Gastrocnemius medialis (tissue), 4 donors: ENCODE measurements at regions not wholly inside any gene's neighbourhood (a gene's known extent, or its start where the extent isn't known, plus 50 kb on each side); places are given as distances from the start of the nearest gene placed in this dataset.

Experiments used
- ATAC-seq, 2 donors: fragments of 150-250 bp; one replicate each; pipeline ENCODE4 v1.9.1; 2016
- DNase-seq, 2 donors: peaks; one replicate each; pipeline ENCODE4 v3.0.0-alpha.2; 2019
- H3K27ac ChIP-seq, 4 donors: fragments of 200-600 bp; sonication (generic); 1 replicate in 1 of 4; 2 replicates in 3 of 4; pipeline ENCODE4 v1.5.1; 2016 to 2018; ENCODE audit warnings: mild to moderate bottlenecking in 2 of 4, moderate library complexity in 1 of 4
- H3K27me3 ChIP-seq, 3 donors: fragments of 200-600 bp; sonication (generic) in 2 of 3; 1 replicate in 1 of 3; 2 replicates in 2 of 3; pipeline versions ENCODE4 v1.5.1 to v1.6.0; 2016 to 2019; ENCODE audit warnings: mild to moderate bottlenecking in 1 of 3, moderate library complexity in 1 of 3
- H3K36me3 ChIP-seq, 2 donors: fragments of 200-600 bp; sonication (generic) in 1 of 2; one replicate each; pipeline ENCODE4 v1.5.1; 2017 to 2018
- H3K4me1 ChIP-seq, 2 donors: fragments of 200-600 bp; sonication (generic) in 1 of 2; one replicate each; pipeline ENCODE4 v1.5.1; 2016 to 2017; ENCODE audit warnings: mild to moderate bottlenecking in 2 of 2
- H3K4me3 ChIP-seq, 4 donors: fragments of 200-600 bp; sonication (generic) in 3 of 4; 1 replicate in 1 of 4; 2 replicates in 3 of 4; pipeline ENCODE4 v1.5.1; 2016 to 2019; ENCODE audit warnings: mild to moderate bottlenecking in 2 of 4
- H3K9me3 ChIP-seq, 3 donors: fragments of 200-600 bp; sonication (generic) in 2 of 3; 1 replicate in 1 of 3; 2 replicates in 2 of 3; pipeline ENCODE4 v1.5.1; 2016 to 2019
- CTCF ChIP-seq, 5 experiments: fragments of 450-650 bp in 3 of 5; fragments of 200-600 bp in 2 of 5; sonication (generic) in 2 of 5; IDR thresholded peaks in 4 of 5; conservative IDR thresholded peaks in 1 of 5; 1 replicate in 4 of 5; 2 replicates in 1 of 5; pipeline ENCODE4 v1.5.1; 2016 to 2019; ENCODE audit warnings: antibody characterized with exemption in 5 of 5, mild to moderate bottlenecking in 3 of 5, moderate library complexity in 3 of 5
- POLR2A ChIP-seq, 2 donors: fragments of 450-650 bp; IDR thresholded peaks; one replicate each; pipeline ENCODE4 v1.6.1; 2017; ENCODE audit warnings: antibody characterized with exemption in 2 of 2, mild to moderate bottlenecking in 2 of 2, moderate library complexity in 2 of 2
- in situ Hi-C, 4 donors: fragments of 200-750 bp; cut with MboI; loops; one replicate each; pipeline versions ENCODE4 v1.15.0 to v1.8.0; 2017; ENCODE audit warnings: low sequenced_read_pairs in 4 of 4
- intact Hi-C: fragments of 100-400 bp; cut with DNase I; formaldehyde crosslinking; loops from one replicate; pipeline ENCODE4 v1.15.1; 2023; ENCODE audit warnings: low total_unique reads

GRCh38 chr6:222468-222867 is 69.8 kb upstream of the DUSP22 start:
- H3K9me3 ChIP-seq = no peaks in the 10 kb centered on the region
- H3K4me3 ChIP-seq = no peak overlapping the region
- in situ Hi-C loops (no loop called here), intact Hi-C loops (no loop called here)
- H3K36me3 ChIP-seq = no peaks in the 10 kb centered on the region
- DNase-seq (no peak), ATAC-seq (no peak)
- no peaks in the 10 kb centered on the region for H3K4me1 ChIP-seq
- TF ChIP-seq CTCF (IDR thresholded peaks at IDR 0.05 in 4 of 5, conservative IDR thresholded peaks at IDR 0.05 in 1 of 5) (no peak), POLR2A (IDR thresholded peaks at IDR 0.05) (no peak)
- no peak overlapping the region for H3K27ac ChIP-seq
- peaks cover 0 to 9% (median 3%) of the 10 kb centered on the region in 3 donors for H3K27me3 ChIP-seq

- TF ChIP-seq CTCF (IDR thresholded peaks at IDR 0.05 in 4 of 5, conservative IDR thresholded peaks at IDR 0.05 in 1 of 5) (no peak), POLR2A (IDR thresholded peaks at IDR 0.05) (no peak)
- no peaks in the 10 kb centered on the region for H3K36me3 ChIP-seq
- intact Hi-C loops (no loop called here), in situ Hi-C loops (no loop called here)
- no peaks in the 10 kb centered on the region for H3K4me1 ChIP-seq
- ATAC-seq (no peak), DNase-seq (no peak)
- H3K27ac ChIP-seq = no peak overlapping the region
- H3K27me3 ChIP-seq = peaks cover 0 to 9% (median 3%) of the 10 kb centered on the region in 3 donors
- no peak overlapping the region for H3K4me3 ChIP-seq
- no peaks in the 10 kb centered on the region for H3K9me3 ChIP-seq
Observed at GRCh38 chr6:223136-223535, 69.2 kb upstream of the DUSP22 start.

GRCh38 chr6:223763-224162 is 68.5 kb upstream of the DUSP22 start:
- Histone ChIP-seq H3K4me1 (no peaks in the 10 kb centered on the region), H3K27me3 (peaks cover 0 to 9% (median 3%) of the 10 kb centered on the region in 3 donors), H3K9me3 (no peaks in the 10 kb centered on the region), H3K27ac (no peak overlapping the region), H3K36me3 (no peaks in the 10 kb centered on the region), H3K4me3 (no peak overlapping the region)
- TF ChIP-seq POLR2A (IDR thresholded peaks at IDR 0.05) = no peak
- TF ChIP-seq CTCF (IDR thresholded peaks at IDR 0.05 in 4 of 5, conservative IDR thresholded peaks at IDR 0.05 in 1 of 5) = no peak
- in situ Hi-C loops = no loop called here
- ATAC-seq = no peak
- no peak for DNase-seq
- intact Hi-C loops = no loop called here

GRCh38 chr6:224350-224749 is 67.9 kb upstream of the DUSP22 start:
- peaks cover 0 to 9% (median 3%) of the 10 kb centered on the region in 3 donors for H3K27me3 ChIP-seq
- no peaks in the 10 kb centered on the region for H3K36me3 ChIP-seq
- H3K4me3 ChIP-seq = no peak overlapping the region
- H3K9me3 ChIP-seq = no peaks in the 10 kb centered on the region
- no peak overlapping the region for H3K27ac ChIP-seq
- DNase-seq = no peak
- in situ Hi-C loops = no loop called here
- ATAC-seq = no peak
- H3K4me1 ChIP-seq = no peaks in the 10 kb centered on the region
- TF ChIP-seq CTCF (IDR thresholded peaks at IDR 0.05 in 4 of 5, conservative IDR thresholded peaks at IDR 0.05 in 1 of 5) = no peak
- TF ChIP-seq POLR2A (IDR thresholded peaks at IDR 0.05) = no peak
- intact Hi-C loops = no loop called here

- in situ Hi-C loops (no loop called here), intact Hi-C loops (no loop called here)
- TF ChIP-seq POLR2A (IDR thresholded peaks at IDR 0.05) (no peak), CTCF (IDR thresholded peaks at IDR 0.05 in 4 of 5, conservative IDR thresholded peaks at IDR 0.05 in 1 of 5) (no peak)
- Histone ChIP-seq H3K27ac (no peak overlapping the region), H3K36me3 (no peaks in the 10 kb centered on the region), H3K27me3 (peaks cover 0 to 9% (median 3%) of the 10 kb centered on the region in 3 donors), H3K9me3 (no peaks in the 10 kb centered on the region), H3K4me1 (no peaks in the 10 kb centered on the region), H3K4me3 (no peak overlapping the region)
- DNase-seq (no peak), ATAC-seq (no peak)
Observed at GRCh38 chr6:225121-225721, 67.1 kb upstream of the DUSP22 start.
